C1 segment of cervical spinal cord (tissue), 14 donors: ENCODE measurements at regions not wholly inside any gene's neighbourhood (a gene's known extent, or its start where the extent isn't known, plus 50 kb on each side); places are given as distances from the start of the nearest gene placed in this dataset.
"Not testable (repeated sequence)": the region's sequence is repeated elsewhere in the genome, so short reads cannot be mapped to it uniquely, and the experiment has no call there.

Source experiments
- DNase-seq, 14 donors: peaks; one replicate each; lab custom pipeline; 2025; lab: John Stamatoyannopoulos, UW

DNA sequence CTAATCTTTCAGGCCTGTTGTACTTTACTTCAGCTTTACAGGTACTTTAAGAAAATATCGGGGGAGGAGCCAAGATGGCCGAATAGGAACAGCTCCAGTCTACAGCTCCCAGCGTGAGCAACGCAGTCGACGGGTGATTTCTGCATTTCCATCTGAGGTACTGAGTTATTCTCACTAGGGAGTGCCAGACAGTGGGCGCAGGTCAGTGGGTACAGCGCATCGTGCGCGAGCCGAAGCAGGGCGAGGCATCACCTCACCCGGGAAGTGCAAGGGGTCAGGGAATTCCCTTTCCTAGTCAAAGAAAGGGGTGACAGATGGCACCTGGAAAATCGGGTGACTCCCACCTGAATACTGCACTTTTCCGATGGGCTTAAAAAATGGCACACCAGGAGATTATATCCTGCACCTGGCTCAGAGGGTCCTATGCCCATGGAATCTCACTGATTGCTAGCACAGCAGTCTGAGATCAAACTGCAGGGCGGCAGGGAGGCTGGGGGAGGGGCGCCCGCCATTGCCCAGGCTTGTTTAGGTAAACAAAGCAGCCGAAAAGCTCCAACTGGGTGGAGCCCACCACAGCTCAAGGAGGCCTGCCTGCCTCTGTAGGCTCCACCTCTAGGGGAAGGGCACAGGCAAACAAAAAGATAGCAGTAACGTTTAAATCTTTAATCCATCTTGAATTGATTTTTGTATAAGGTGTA, 1185.4 kb upstream of the LRRN3 start:
- DNase-seq, result not testable (repeated sequence)

DNA sequence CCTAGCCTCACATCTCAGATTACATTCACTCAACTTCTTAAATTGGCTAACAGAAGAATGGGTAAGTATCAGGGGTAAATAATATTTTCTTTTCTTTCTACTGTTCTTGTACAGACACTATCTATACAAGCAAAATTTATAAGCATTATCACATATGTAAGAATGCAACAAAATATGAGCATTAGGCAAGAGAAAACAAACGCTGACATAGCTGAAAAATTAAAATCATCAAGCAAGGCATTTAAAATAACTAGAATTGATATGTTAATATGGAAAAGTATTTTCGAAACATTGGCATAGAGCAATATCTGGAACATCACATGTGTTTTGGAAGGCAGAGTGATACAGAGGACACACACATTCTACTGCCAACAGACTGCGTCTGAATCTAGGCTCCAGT, 1175.3 kb upstream of the LRRN3 start:
- DNase-seq, result no peak

DNA sequence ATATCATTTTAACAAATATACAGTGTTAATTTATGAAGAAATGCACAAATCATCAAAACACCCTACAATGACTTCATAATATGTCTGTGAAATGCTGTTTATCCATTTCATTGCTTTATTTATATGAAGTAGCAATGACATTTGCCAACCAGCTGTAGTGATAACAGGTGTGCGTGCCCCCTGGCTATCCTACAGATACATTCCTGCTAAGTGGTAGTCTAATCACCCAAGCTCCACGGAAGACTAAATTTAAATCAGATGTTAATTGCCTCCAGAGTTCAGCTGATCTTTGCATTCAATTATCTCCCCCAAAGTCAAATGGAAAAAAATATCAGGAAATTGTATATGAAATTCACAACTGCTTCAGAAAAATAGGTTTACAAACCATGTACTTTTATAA, 1164.2 kb upstream of the LRRN3 start:
- DNase-seq, result no peak

DNA sequence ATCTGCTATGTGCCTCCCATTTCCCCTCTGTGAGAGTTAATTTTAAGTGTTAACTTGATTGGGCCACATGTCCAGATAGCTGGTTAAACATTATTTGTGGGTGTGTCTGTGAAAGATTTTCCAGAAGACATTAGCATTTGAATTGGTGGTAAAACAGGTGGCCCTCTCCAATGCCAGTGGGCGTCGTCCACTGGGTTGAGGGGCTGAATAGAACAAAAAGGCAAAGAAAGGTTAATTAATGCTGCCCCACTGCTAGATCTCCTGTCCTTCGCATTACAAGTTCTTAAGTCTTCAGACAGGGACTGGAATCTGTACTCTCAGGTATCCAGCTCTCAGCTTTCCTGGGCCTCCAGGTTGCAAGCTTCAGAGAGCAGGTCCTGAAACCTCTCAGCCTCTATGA, 1160.9 kb upstream of the LRRN3 start:
- no peak for DNase-seq

DNA sequence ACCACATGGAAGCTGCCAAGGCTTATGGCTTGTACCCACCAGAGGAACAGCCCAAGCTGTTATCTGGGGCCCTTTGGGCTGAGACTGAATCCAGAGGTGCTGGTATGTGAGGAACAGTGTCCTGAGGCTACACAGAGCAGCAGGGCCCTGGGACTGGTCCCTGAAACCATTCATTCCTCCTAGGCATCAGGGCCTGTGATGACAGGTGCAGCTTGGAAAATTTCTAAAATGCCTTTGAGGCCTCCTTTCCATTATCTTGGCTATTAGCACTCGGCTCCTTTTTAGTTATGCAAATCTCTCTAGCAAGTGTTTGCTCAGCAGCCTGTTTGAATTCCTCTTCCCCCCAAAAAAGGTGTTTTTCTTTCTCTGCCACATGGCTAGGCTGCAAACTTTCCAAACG, 1151.7 kb upstream of the LRRN3 start:
- DNase-seq, result no peak

DNA sequence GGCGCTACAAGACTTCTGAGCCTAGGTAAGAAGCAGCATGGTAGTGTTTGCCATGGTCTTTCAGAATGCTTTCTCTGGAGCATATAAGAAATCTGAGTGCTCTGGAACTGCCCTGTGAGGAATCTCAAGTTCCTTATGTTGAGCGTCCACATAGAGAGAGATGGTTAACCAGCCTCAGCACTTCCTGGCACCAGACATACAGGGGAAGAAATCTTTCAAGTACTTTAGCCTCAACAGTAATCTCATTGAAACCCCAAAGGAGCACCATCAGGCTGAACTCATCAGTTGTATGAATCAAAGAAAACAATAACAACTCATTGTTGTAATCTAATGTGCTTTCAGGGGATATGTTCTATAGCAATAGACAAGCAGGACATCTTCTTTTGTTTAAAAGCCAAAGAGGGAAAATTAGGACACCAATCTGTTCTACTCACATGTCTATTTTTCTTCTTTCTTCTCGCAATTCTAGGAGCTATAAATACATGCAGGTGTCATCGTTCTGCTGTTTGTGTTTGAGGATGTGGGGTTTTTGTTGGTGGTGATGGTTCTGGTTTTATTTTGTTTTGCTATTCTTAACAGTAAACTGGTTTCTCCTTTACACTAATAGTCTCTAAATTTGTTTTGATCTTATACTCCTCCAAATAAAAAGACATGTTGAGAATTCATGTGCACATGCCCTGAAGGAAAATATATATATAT, 1145.0 kb upstream of the LRRN3 start:
- no peak for DNase-seq

DNA sequence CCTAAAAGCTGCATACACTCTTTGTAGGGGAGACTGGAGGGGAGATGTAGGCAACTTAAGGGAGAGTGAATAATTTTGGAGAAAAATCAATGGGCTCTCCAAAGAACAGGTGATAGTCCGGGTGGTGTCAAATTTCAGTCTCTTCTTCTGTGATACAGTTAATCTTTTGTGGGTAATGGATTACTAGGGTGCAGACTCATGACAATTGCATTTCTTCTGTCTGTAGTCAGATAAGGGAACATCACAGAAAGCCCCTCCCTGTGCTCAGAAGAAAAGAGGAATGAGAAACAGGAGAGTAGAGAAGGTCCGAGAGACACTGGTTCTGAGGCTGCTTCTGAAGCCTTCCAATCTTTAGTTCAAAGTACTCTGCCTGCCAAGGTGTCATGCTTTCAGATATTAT, 1140.7 kb upstream of the LRRN3 start:
- DNase-seq, result no peak

DNA sequence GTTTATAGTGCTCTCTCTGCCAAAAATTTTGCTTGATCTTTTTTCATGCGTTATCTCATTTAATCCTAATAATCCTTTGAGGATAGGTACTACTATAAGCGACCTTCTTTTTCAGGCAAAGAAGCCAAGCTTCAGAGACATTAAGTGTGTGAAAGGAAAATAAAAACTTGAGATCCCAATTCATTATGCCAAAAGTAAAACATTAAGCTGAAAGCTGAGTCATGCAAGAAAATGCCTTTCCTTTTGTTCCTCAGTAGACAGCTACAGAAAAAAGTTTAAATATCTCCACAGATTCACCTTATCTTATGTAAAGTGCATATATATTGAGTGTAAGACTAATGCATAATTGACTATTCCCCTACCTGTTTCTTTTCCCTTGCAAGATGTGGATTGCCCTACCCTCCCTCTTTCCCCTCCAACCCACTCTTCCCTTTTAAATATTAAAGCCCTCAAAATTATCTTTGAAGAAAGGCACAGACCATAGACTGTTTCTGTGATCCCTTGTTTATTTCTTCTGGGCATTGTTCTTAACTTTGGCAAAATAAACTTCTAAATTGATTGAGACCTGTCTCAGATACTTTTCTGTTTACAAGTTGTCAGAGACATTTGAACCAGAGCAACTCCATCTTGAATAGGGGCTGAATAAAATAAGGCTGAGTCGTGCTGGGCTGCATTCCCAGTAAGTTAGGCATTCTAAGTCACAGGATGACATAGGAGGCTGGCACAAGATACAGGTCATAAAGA, 1139.9 kb upstream of the LRRN3 start:
- DNase-seq, result no peak

DNA sequence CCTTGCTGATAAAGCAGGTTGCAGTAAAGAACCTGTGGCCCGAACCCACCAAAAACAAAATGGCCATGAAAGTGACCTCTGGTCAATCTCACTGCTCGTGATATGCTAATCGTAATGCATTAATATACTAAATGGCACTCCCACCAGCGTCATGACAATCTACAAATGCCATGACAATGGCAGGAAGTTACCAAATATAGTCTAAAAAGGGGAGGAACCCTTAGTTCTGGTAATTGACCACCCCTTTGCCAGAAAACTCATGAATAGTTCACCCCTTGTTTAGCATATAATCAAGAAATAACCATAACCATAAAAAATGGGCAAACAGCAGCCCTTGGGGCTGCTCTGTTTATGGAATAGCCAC, 1139.4 kb upstream of the LRRN3 start:
- no peak for DNase-seq

DNA sequence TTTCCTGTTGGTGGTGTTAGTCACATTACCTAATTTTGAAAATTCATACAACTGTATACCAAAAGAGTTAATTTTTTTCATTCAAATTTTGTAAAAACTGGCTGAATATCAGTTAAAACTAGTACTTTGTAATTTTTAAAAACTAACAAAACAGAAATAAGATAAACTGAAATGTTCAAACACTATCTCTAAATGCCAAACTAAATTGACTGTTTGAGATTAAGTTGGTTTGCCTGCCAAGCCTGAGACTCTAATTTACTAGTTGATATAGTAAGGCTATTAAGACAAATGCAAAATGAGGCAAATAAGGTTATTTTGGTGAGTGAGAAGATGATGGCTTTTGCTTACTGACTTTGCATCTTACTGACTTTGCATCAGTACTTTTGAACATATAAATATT, 1134.9 kb upstream of the LRRN3 start:
- no peak for DNase-seq

DNA sequence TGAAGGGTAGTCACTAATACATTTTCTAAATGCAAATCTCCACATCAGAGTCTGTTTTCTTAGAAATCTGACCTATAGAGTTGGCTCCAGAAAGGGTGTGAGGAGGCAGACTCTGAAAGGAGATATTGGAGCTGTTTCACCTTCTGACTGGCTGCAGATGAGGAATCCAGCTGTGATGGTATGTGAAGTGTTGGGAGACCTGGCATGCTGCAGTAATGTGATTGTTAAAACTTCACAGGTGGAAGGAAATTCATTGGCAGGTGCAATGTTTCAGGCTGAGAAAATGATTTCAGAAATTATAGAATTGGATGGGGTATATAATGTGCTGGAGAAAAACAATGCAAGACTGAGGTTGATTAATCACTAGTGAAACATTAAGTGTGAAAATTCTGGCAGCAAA, 1134.0 kb upstream of the LRRN3 start:
- no peak for DNase-seq

DNA sequence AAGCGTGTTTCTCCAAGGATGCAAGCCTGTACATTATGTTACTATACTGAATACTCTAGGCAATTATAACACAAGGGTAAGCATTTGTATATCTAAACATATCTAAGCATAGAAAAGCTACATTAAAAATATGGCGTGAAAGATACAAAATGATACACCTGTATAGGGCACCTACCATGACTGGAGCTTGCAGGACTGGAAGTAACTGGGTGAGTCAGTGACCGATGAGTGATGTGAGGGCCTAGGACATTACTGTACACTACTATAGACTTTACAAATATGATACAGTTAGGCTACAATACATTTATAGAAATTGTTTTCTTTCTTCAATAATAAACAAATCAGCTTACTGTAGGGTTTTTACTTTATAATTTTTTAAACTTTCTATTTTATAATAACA, 1127.2 kb upstream of the LRRN3 start:
- no peak for DNase-seq

DNA sequence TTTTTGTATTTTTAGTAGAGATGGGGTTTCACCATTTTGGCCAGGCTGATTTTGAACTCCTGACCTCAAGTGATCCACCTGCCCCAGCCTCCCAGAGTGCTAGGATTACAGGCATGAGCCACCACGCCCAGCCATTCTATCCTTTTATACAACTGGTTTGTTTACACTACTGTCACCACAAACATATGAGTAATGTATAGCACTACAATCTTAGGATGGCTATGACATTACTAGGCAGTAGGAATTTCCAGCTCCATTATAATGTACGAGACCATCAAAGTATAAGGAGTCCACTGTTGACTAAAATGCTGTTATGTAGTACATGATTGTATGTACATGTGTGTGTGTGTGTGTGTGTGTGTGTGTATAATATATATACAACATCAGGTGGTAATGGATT, 1126.1 kb upstream of the LRRN3 start:
- no peak for DNase-seq

DNA sequence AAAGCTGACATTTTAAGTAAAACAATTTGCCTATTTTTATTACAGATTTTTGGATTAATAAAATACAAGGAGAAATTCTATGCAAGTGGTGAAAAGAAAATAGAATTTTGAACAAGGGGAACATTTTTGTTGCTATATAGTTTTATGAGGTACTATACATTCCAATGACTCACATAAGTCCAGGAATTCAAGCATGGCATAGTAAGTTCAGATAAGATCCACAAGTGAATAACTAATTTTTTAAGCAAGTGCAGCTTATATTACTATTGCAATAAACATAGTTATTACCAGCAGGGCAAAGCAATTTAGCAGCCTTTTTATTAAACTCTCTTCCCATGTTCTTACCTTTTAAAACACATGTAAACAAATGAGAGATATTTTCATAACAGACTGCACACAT, 1123.5 kb upstream of the LRRN3 start:
- DNase-seq, result no peak

DNA sequence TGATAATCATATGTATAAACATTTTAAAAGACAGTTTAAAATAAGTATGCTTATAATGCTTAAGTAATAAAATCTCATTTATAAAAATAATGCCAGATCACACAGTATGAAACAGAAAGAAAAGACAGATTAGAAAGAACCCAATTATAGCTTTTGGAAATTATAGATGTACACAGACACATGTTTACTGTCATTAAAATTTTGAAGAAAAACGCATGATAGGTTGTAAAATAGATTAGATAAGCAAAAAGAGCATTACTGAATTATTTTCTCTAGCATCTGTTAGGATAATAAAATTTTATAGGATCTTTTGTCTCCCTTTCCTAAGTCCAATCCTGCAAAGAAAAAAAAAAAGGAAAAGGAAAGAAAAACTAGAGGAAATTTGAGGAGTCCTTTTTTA, 1107.3 kb upstream of the LRRN3 start:
- DNase-seq, result no peak

DNA sequence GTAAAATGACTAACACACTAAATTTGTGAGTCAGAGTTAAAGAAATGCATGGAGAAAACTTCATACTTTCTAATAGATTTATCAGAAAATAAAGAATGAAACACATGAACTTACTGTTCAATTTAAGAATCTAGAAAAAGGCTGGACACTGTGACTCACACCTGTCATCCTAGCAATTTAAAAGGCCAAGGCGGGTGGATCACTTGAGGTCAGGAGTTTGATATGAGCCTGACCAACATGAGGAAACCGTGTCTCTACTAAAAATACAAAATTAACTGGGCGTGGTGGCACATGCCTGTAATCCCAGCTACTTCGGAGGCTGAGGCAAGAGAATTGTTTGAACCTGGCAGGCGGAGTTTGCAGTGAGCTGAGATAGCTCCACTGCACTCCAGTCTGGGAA, 1106.2 kb upstream of the LRRN3 start:
- no peak for DNase-seq

DNA sequence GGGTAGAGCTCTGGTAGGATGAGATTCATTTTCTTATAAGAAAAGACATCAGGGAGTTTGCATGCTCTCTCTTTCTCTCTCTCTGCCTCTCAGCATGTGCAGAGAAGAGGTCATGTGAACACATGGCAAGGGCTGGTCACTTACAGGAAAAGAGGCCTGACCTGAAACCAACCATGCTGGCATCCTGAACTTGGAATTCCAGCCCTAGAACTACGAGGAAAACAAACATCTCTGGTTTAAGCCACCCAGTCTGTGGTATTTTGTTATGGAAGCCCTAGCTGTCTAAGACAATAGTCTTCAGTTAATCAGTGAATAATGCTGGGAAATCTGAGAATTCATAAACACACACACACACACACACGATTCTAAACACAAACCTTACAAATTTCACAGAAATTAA, 1104.2 kb upstream of the LRRN3 start:
- DNase-seq, result no peak

DNA sequence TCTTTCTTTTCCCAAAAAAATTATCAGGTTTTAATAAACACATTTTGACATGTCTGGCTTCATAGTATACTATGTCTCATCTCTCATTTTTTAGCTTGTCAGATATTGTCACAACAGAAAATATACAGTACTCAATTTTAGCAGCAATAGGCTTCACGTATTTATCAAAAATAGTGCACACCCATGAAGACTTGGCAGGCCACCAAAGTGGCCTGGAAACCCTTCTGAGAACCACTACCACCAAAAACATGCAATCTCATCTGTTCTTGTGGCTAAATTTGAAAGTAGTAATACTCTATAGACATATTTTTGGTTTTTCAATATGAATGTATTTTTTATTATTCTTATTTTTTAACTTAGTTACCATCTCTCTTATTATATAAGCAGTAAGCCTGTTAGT, 1094.5 kb upstream of the LRRN3 start:
- no peak for DNase-seq

DNA sequence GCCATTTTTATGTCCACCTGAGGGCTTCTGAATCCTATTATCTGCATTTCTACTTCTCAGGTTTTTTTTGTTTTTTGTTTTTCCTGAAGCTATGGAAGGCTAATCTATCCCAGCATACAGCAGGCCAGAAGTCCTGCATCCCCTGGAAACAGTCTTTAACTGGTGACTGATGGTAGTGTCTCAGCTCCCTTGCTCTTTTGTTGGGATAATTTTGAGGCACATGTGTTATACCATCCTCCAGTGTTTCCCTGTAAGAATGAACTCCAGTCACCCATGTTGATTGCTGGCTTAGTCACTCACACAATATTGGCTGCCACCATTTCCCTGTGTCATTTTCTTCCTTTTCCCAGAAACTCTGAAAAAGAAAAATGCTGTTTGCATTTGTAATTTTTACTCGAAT, 1094.0 kb upstream of the LRRN3 start:
- no peak for DNase-seq

DNA sequence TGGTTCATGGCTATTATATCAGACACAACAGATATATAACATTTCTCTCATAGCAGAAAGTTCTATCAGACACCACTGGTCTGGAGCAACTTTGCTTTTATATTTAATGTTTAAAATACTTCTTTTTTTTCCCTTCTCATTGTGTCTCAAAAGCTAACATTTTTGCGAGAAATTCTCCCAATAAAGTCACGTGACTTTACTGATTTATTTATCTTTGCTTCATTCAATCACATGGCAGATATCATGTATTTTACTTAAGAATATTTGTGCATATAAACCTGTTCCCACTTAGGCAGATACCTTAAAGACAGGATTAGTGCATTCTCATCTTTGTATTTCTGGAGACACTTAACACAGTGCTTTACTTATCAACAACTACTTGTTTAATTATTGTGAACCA, 1093.1 kb upstream of the LRRN3 start:
- DNase-seq, result no peak

DNA sequence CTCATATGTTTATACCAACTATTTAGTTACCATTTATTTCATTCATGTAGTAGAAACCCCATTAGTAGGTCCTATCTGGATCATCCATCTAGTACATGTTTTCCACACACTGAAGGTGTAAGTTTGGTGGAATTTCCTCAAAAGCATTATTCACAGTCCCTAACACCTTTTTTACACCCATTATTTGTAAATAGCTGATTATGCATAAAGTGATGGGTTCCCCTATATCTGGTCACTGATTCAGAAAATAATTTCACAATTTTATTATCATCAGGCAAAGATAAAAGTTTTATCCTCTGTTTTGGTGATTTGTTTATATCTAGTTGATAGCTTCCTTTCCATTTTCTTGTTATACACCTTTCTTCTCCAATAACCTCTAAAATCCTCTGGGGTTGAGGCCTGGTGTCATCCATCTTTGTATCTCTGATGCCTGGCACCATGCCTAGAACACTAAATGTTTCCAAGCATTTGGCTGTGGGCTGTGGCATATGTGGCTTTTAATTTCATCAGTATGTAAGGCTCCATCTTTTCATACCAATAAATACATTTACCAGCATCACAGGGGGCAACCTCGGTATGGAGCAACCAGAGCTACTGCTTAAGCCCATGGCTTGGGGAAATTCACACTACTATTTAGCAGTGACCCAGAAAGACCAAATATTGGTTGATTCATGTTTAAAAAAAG, 1089.5 kb upstream of the LRRN3 start:
- no peak for DNase-seq

DNA sequence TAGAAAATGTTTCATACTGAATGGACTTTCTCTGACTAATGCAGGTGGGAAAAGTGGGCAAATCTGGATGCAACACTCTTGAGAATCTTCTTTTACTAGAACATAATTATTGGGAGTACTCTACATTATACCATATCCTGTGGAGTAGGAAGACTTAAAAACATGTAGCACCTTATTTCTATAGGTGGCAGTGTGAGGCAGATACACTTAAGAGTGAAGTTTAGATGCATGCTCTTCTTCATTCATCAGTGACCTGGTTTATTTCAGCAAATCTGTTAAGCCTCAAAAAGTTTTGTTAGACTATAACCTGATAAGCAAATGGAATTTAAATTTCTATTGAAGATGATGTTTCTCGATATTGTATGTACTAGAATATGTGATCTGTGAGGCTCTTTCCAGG, 1087.1 kb upstream of the LRRN3 start:
- no peak for DNase-seq
